ENCODE measurements at regions not wholly inside any gene's neighbourhood (a gene's known extent, or its start where the extent isn't known, plus 50 kb on each side); places are given as distances from the start of the nearest gene placed in this dataset.

- 55 to 58% methylated on average over 4 of the region's 4 CpGs for WGBS, 2 donors
Measured at GRCh38 chr11:90757849-90758494, 535.1 kb upstream of the CHORDC1 start.

GRCh38 chr11:90756617-90757016 lies 533.8 kb upstream of the CHORDC1 start:
- Histone ChIP-seq H3K36me3 (replicated peaks in 1 of 2; ENCODE audit: insufficient read depth in 1 of 2, low read depth in 2 of 2) (no peaks in the 10 kb centered on the region), H3K27ac (no peak overlapping the region), H3K27me3 (no peaks in the 10 kb centered on the region), H3K9me3 (no peaks in the 10 kb centered on the region), H3K4me3 (no peak overlapping the region), H3K4me1 (no peaks in the 10 kb centered on the region)
- ATAC-seq (no peak), DNase-seq (no peak)
- 22 to 33% methylated on average over 1 of the region's 1 CpG for WGBS, 2 donors
- intact Hi-C loops (cut with DNase I), result no loop called here
- no peak for TF ChIP-seq CTCF (IDR thresholded peaks at IDR 0.05)
- TF ChIP-seq POLR2A (IDR thresholded peaks at IDR 0.05), result no peak

More at GRCh38 chr11:90757849-90758494, 535.1 kb upstream of the CHORDC1 start:
- ATAC-seq, result no peak
- Histone ChIP-seq H3K36me3 (replicated peaks in 1 of 2; ENCODE audit: insufficient read depth in 1 of 2, low read depth in 2 of 2) (no peaks in the 10 kb centered on the region), H3K4me3 (no peak overlapping the region), H3K9me3 (no peaks in the 10 kb centered on the region), H3K27ac (no peak overlapping the region), H3K4me1 (no peaks in the 10 kb centered on the region), H3K27me3 (no peaks in the 10 kb centered on the region)
- no peak for DNase-seq
- intact Hi-C loops (cut with DNase I), result no loop called here
- no peak for TF ChIP-seq CTCF (IDR thresholded peaks at IDR 0.05)
- no peak for TF ChIP-seq POLR2A (IDR thresholded peaks at IDR 0.05)

GRCh38 chr11:90753546-90753945 lies 530.7 kb upstream of the CHORDC1 start:
- WGBS, 2 donors, result 69 to 70% methylated on average over 1 of the region's 1 CpG
- H3K4me1 ChIP-seq, result no peaks in the 10 kb centered on the region
- TF ChIP-seq CTCF (IDR thresholded peaks at IDR 0.05), result no peak
- no peak for TF ChIP-seq POLR2A (IDR thresholded peaks at IDR 0.05)
- no peak for DNase-seq
- H3K4me3 ChIP-seq, result no peak overlapping the region
- no peaks in the 10 kb centered on the region for H3K9me3 ChIP-seq
- H3K27ac ChIP-seq, result no peak overlapping the region
- no peaks in the 10 kb centered on the region for H3K36me3 ChIP-seq (replicated peaks in 1 of 2; ENCODE audit: insufficient read depth in 1 of 2, low read depth in 2 of 2)
- ATAC-seq, result no peak
- no peaks in the 10 kb centered on the region for H3K27me3 ChIP-seq
- intact Hi-C loops (cut with DNase I), result no loop called here

GRCh38 chr11:90747057-90747456 lies 524.2 kb upstream of the CHORDC1 start:
- Histone ChIP-seq H3K27ac (no peak overlapping the region), H3K36me3 (replicated peaks in 1 of 2; ENCODE audit: insufficient read depth in 1 of 2, low read depth in 2 of 2) (no peaks in the 10 kb centered on the region), H3K9me3 (no peaks in the 10 kb centered on the region), H3K4me1 (no peaks in the 10 kb centered on the region), H3K4me3 (no peak overlapping the region), H3K27me3 (no peaks in the 10 kb centered on the region)
- WGBS, 2 donors, result 54 to 58% methylated on average over 2 of the region's 2 CpGs
- DNase-seq, result no peak
- intact Hi-C loops (cut with DNase I), result no loop called here
- no peak for TF ChIP-seq CTCF (IDR thresholded peaks at IDR 0.05)
- no peak for TF ChIP-seq POLR2A (IDR thresholded peaks at IDR 0.05)
- no peak for ATAC-seq

GRCh38 chr11:90744169-90744568 lies 521.3 kb upstream of the CHORDC1 start:
- WGBS, 2 donors, result 47 to 94% methylated on average over 1 of the region's 1 CpG
- no peak overlapping the region for H3K4me3 ChIP-seq
- H3K27ac ChIP-seq, result no peak overlapping the region
- TF ChIP-seq CTCF (IDR thresholded peaks at IDR 0.05) (no peak), POLR2A (IDR thresholded peaks at IDR 0.05) (no peak)
- no peaks in the 10 kb centered on the region for H3K4me1 ChIP-seq
- H3K9me3 ChIP-seq, result no peaks in the 10 kb centered on the region
- no peak for DNase-seq
- H3K27me3 ChIP-seq, result no peaks in the 10 kb centered on the region
- no peaks in the 10 kb centered on the region for H3K36me3 ChIP-seq (replicated peaks in 1 of 2; ENCODE audit: insufficient read depth in 1 of 2, low read depth in 2 of 2)
- intact Hi-C loops (cut with DNase I), result no loop called here
- ATAC-seq, result no peak

Data from body of pancreas (tissue), 4 donors.